SK-N-SH (cell line): ENCODE measurements at regions not wholly inside any gene's neighbourhood (a gene's known extent, or its start where the extent isn't known, plus 50 kb on each side); places are given as distances from the start of the nearest gene placed in this dataset.

Source experiments
- CTCF ChIA-PET: fragments of 300-600, 350-600 bp; formaldehyde crosslinking; extraction: SDS; loops from one replicate; lab custom pipeline; 2021; lab: Yijun Ruan, JAX
- POLR2A ChIA-PET: fragments of 350-600 bp; sonication (Branson Sonifier 250); formaldehyde crosslinking; extraction: SDS; loops from one replicate; lab custom pipeline; 2020; ENCODE audit warnings: antibody characterized with exemption, inconsistent platforms; lab: Yijun Ruan, JAX
- DNase-seq: peaks from one replicate; pipeline ENCODE4 v3.0.0; 2012
- H2AFZ ChIP-seq: fragments of 200-600 bp; sonication (generic); 2 replicates; pipeline ENCODE4 v1.8.1; 2016; ENCODE audit warnings: antibody characterized with exemption, mild to moderate bottlenecking, low read depth
- H3F3A ChIP-seq: fragments of 200-600 bp; sonication (generic); replicated peaks from 2 replicates; pipeline ENCODE3; 2016; ENCODE audit warnings: antibody characterized with exemption, mild to moderate bottlenecking; ENCODE audit not compliant: insufficient read depth
- H3K27ac ChIP-seq, 2 experiments: fragments of 200-500 bp in 1 of 2; fragments of 200-600 bp in 1 of 2; sonication (Bioruptor generic) in 1 of 2; sonication (generic), shearing (Covaris generic) in 1 of 2; 2 replicates each; pipeline versions ENCODE4 v1.5.1 to v1.6.1; 2014 to 2016; ENCODE audit warnings: low read depth in 2 of 2, inconsistent platforms in 1 of 2, low read length in 1 of 2, mild to moderate bottlenecking in 1 of 2, mixed read lengths in 1 of 2
- H3K27me3 ChIP-seq: fragments of 200-600 bp; sonication (generic), shearing (Covaris generic); 2 replicates; pipeline ENCODE4 v1.6.1; 2016; ENCODE audit warnings: mixed run types; ENCODE audit not compliant: insufficient read depth
- H3K36me3 ChIP-seq, 2 experiments: fragments of 200-500 bp in 1 of 2; fragments of 200-600 bp in 1 of 2; sonication (Bioruptor generic) in 1 of 2; sonication (generic) in 1 of 2; replicated peaks in 1 of 2; 2 replicates each; pipeline versions ENCODE3 to v1.5.1; 2014 to 2016; ENCODE audit warnings: low read length in 1 of 2, mild to moderate bottlenecking in 1 of 2; ENCODE audit not compliant: insufficient read depth in 2 of 2, control insufficient read depth in 1 of 2
- H3K4me1 ChIP-seq, 2 experiments: fragments of 200-500 bp in 1 of 2; fragments of 200-600 bp in 1 of 2; sonication (Bioruptor generic) in 1 of 2; sonication (generic), shearing (Covaris generic) in 1 of 2; 2 replicates each; pipeline versions ENCODE4 v1.5.1 to v1.6.1; 2014 to 2016; ENCODE audit warnings: low read depth in 1 of 2, low read length in 1 of 2, mixed run types in 1 of 2; ENCODE audit not compliant: insufficient read depth in 2 of 2, control insufficient read depth in 1 of 2
- H3K4me2 ChIP-seq: fragments of 200-600 bp; sonication (generic), shearing (Covaris generic); 2 replicates; pipeline ENCODE4 v1.6.1; 2017; ENCODE audit warnings: mixed run types
- H3K4me3 ChIP-seq, 2 experiments: fragments of 200-500 bp in 1 of 2; fragments of 200-600 bp in 1 of 2; sonication (Bioruptor generic) in 1 of 2; sonication (generic), shearing (Covaris generic) in 1 of 2; 2 replicates each; pipeline versions ENCODE4 v1.5.1 to v1.8.1; 2014 to 2016; ENCODE audit warnings: low read depth in 2 of 2, inconsistent platforms in 1 of 2, low read length in 1 of 2, mild to moderate bottlenecking in 1 of 2, mixed read lengths in 1 of 2, moderate library complexity in 1 of 2
- H3K79me2 ChIP-seq: fragments of 200-600 bp; sonication (generic); 2 replicates; pipeline ENCODE4 v1.8.1; 2017; ENCODE audit warnings: mild to moderate bottlenecking; ENCODE audit not compliant: insufficient read depth
- H3K9ac ChIP-seq: fragments of 200-600 bp; sonication (generic); 2 replicates; pipeline ENCODE4 v1.6.1; 2017; ENCODE audit warnings: mixed run types
- H3K9me2 ChIP-seq: fragments of 200-600 bp; sonication (generic); 2 replicates; pipeline ENCODE4 v1.6.1; 2017; ENCODE audit warnings: mixed run types
- H3K9me3 ChIP-seq: fragments of 200-600 bp; sonication (generic); 2 replicates; pipeline ENCODE4 v1.6.1; 2017; ENCODE audit warnings: mixed run types, mild to moderate bottlenecking, moderate library complexity
- H4K20me1 ChIP-seq: fragments of 200-600 bp; sonication (generic); 2 replicates; pipeline ENCODE4 v1.6.1; 2017; ENCODE audit warnings: mild to moderate bottlenecking, mixed run types; ENCODE audit not compliant: insufficient read depth
- ELF1 ChIP-seq: IDR thresholded peaks from 2 replicates; pipeline ENCODE4 v1.4.0; 2012
- EZH2phosphoT487 ChIP-seq: fragments of 200-600 bp; sonication (generic); IDR thresholded peaks from 2 replicates; pipeline ENCODE4 v1.6.1; 2017; ENCODE audit warnings: low read depth, mixed run types, mild to moderate bottlenecking, antibody characterized with exemption, moderate library complexity, borderline replicate concordance
- FOXJ3 ChIP-seq: sonication (generic); formaldehyde crosslinking; IDR thresholded peaks from 2 replicates; pipeline ENCODE4 v1.5.1; 2020; ENCODE audit warnings: mild to moderate bottlenecking, missing genetic modification reagents
- FOXM1 ChIP-seq: IDR thresholded peaks from 2 replicates; pipeline ENCODE4 v1.4.0; 2012; ENCODE audit warnings: low read depth, mild to moderate bottlenecking
- GATA2 ChIP-seq: sonication (generic); formaldehyde crosslinking; IDR thresholded peaks from 2 replicates; pipeline ENCODE4 v1.5.0; 2020; ENCODE audit warnings: mild to moderate bottlenecking, missing genetic modification reagents
- NFIC ChIP-seq: IDR thresholded peaks from 2 replicates; pipeline ENCODE4 v1.4.0; 2012; ENCODE audit warnings: borderline replicate concordance
- NRF1 ChIP-seq: IDR thresholded peaks from 2 replicates; pipeline ENCODE4 v1.6.1; 2012; ENCODE audit warnings: low read depth, mild to moderate bottlenecking, low read length
- PBX3 ChIP-seq: IDR thresholded peaks from 2 replicates; pipeline ENCODE4; 2012
- RAD21 ChIP-seq: IDR thresholded peaks from 2 replicates; pipeline ENCODE4 v1.6.1; 2012; ENCODE audit warnings: mild to moderate bottlenecking, low read length
- RCOR1 ChIP-seq: fragments of 150-350 bp; IDR thresholded peaks from 2 replicates; pipeline ENCODE4 v1.6.1; 2017; ENCODE audit warnings: antibody characterized with exemption, low read length
- SIN3A ChIP-seq: IDR thresholded peaks from 2 replicates; pipeline ENCODE4 v1.6.1; 2012; ENCODE audit warnings: low read depth, mild to moderate bottlenecking, low read length, moderate library complexity, borderline replicate concordance
- SMC3 ChIP-seq: IDR thresholded peaks from 2 replicates; pipeline ENCODE4 v1.6.1; 2012; ENCODE audit warnings: low read depth, low read length, improper control_type of control experiment
- TCF12 ChIP-seq: IDR thresholded peaks from 2 replicates; pipeline ENCODE4 v1.4.0; 2012
- TEAD4 ChIP-seq: IDR thresholded peaks from 2 replicates; pipeline ENCODE4 v1.4.0; 2012; ENCODE audit warnings: mild to moderate bottlenecking, borderline replicate concordance; ENCODE audit not compliant: insufficient read depth
- USF1 ChIP-seq: IDR thresholded peaks from 2 replicates; pipeline ENCODE4 v1.4.0; 2012; ENCODE audit warnings: low read depth, borderline replicate concordance
- USF2 ChIP-seq: fragments of 150-350 bp; IDR thresholded peaks from 2 replicates; pipeline ENCODE4 v1.6.1; 2017; ENCODE audit warnings: antibody characterized with exemption, low read length, low read depth, borderline replicate concordance
- YY1 ChIP-seq: IDR thresholded peaks from 2 replicates; pipeline ENCODE4 v1.4.0; 2012; ENCODE audit warnings: low read depth, mild to moderate bottlenecking
- ZBTB33 ChIP-seq: IDR thresholded peaks from 2 replicates; pipeline ENCODE4 v1.4.0; 2012; ENCODE audit warnings: low read depth, borderline replicate concordance
- WGBS: methylation state at CpG from one replicate; pipeline ENCODE4 v1.1.6; 2017; ENCODE audit warnings: low lambda C conversion rate; 5-methylcytosine and 5-hydroxymethylcytosine counted together

GRCh38 chr7:131011976-131012375 lies 278.0 kb upstream of the KLF14 start (continued):
- peak; percentile 74 for TF ChIP-seq PBX3
- TF ChIP-seq FOXM1, result no peak
- TF ChIP-seq NRF1, result no peak
- no peak for TF ChIP-seq SMC3
- no peak for TF ChIP-seq TEAD4
- no peak for TF ChIP-seq USF2
- TF ChIP-seq SIN3A, result no peak
- TF ChIP-seq ELF1, result no peak
- TF ChIP-seq NFIC, result peak; percentile 95
- no peak for TF ChIP-seq EZH2phosphoT487
- no peak for TF ChIP-seq RCOR1
- no peak for TF ChIP-seq YY1
- TF ChIP-seq GATA2 (CRISPR knock-in tag), result no peak
- TF ChIP-seq USF1, result peak; percentile 78
- TF ChIP-seq TCF12, result peak; percentile 69
- no peak for TF ChIP-seq RAD21
- no peak for TF ChIP-seq ZBTB33

GRCh38 chr7:131012477-131013031 lies 278.5 kb upstream of the KLF14 start:
- peaks cover 34 to 62% of the 10 kb centered on the region in 2 experiments for H3K4me1 ChIP-seq
- H3K79me2 ChIP-seq, result peaks cover 79% of the 10 kb centered on the region
- 81% methylated on average over 7 of the region's 7 CpGs for WGBS
- H3K4me2 ChIP-seq, result peak overlapping the region; percentile 49
- peak overlapping the region; percentile 95 to 96 for H3K27ac ChIP-seq
- 0 out of 2 replicates have a peak, but pooled peaks cover 2% of the 10 kb centered on the region for H4K20me1 ChIP-seq
- no peaks in the 10 kb centered on the region for H3K27me3 ChIP-seq
- no peak for DNase-seq
- no peaks in the 10 kb centered on the region for H3K9me3 ChIP-seq
- no peak overlapping the region for H2AFZ ChIP-seq
- ChIA-PET POLR2A (interaction anchor here (0.7 kb wide), 1 partner anchor 27 kb away, joined by 3 read pairs; no protein-coding TSS in a partner anchor), CTCF (interaction anchor here (1.2 to 3.7 kb wide), 7 partner anchors 10 to 116 kb away, joined by 4 to 18 read pairs (median 11); no protein-coding TSS in a partner anchor)
- no peaks in the 10 kb centered on the region for H3K9me2 ChIP-seq
- peak; percentile 48; the same call in 1 of the 2 replicates for TF ChIP-seq USF1
- TF ChIP-seq FOXJ3 (CRISPR knock-in tag), result no peak
- H3F3A ChIP-seq, result peaks cover 57% of the 10 kb centered on the region
- peak overlapping the region; percentile 47; the same call in 1 of the 2 replicates for H3K9ac ChIP-seq
- H3K4me3 ChIP-seq, result no peak overlapping the region
- peaks cover 0 to 4% of the 10 kb centered on the region in 2 experiments for H3K36me3 ChIP-seq
